ENCODE measurements at regions not wholly inside any gene's neighbourhood (a gene's known extent, or its start where the extent isn't known, plus 50 kb on each side); places are given as distances from the start of the nearest gene placed in this dataset.

DNA sequence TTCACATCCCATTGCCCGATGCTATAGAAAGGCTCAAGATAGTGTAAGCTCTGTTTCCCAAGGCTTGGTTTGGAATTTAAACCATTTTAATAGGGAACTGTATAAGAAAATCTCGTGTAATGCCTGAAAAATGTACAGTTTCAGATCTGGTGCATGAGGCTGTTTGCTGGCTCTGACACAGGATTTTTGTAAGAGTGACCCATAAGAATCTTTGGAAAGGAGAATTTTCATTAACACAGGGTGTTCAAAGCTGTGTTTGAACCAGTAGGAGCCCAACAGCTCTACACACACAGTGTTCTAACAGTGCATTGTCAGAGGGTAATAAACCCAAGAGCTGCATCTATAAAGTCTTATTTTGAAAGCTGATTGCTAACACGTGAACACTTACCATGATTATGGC lies 293.5 kb downstream of the PRL start:
- H3K4me3 ChIP-seq (ENCODE audit: low read depth, low read length) = no peak overlapping the region
- POLR2A ChIA-PET = interaction anchor here (1.1 kb wide), 1 partner anchor 57 kb away, joined by 3 read pairs; no protein-coding TSS in a partner anchor
- CTCF ChIA-PET = no interaction called here
- peak; percentile 74 for DNase-seq (ENCODE audit: low read depth, low spot score)
- TF ChIP-seq, protein P1, sequence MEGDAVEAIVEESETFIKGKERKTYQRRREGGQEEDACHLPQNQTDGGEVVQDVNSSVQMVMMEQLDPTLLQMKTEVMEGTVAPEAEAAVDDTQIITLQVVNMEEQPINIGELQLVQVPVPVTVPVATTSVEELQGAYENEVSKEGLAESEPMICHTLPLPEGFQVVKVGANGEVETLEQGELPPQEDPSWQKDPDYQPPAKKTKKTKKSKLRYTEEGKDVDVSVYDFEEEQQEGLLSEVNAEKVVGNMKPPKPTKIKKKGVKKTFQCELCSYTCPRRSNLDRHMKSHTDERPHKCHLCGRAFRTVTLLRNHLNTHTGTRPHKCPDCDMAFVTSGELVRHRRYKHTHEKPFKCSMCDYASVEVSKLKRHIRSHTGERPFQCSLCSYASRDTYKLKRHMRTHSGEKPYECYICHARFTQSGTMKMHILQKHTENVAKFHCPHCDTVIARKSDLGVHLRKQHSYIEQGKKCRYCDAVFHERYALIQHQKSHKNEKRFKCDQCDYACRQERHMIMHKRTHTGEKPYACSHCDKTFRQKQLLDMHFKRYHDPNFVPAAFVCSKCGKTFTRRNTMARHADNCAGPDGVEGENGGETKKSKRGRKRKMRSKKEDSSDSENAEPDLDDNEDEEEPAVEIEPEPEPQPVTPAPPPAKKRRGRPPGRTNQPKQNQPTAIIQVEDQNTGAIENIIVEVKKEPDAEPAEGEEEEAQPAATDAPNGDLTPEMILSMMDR (IDR thresholded peaks at IDR 0.05; ENCODE audit: insufficient read depth, low read length, missing control alignments) = no peak

DNA sequence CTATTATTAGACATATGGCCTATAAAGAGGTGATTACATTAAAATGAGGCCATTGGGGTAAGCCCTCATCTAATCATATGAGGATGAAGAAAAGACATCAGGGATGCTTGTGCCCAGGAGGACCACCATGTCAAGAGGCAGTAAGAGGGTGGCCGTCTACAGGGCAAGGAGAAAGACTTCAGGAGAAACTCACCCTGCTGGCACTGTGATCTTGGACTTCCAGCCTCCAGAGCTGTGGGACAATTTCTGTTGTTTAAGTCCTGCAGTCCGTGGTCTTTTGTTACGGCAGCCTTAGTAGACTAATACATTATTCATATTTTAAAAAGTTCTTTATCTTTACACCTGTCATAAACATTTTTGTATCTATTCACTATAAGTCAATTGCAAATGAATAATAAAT lies 290.0 kb downstream of the PRL start:
- ChIA-PET POLR2A (no interaction called here), CTCF (no interaction called here)
- TF ChIP-seq, protein P1 (IDR thresholded peaks at IDR 0.05; ENCODE audit: insufficient read depth, low read length, missing control alignments) = no peak
- no peak overlapping the region for H3K4me3 ChIP-seq (ENCODE audit: low read depth, low read length)
- DNase-seq (ENCODE audit: low read depth, low spot score) = no peak

DNA sequence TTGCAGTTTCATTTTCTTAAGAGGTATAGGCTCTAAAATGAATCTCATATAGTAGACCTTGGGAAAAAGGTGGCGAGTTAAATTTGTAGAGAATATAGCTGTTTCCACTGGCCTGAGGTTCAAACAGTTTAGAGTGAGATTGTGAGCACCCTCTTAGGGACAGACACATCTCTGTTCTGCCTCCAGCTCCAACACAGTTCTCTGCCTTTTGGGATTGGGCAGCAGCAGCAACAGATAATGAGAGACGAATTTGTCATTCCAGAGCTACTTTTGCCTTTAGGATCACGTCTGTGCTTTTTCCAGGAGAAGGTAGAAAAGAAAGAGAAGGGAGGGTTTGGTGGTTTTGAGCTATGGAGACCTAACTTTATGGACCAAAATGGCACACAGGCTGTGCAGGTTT lies 289.4 kb downstream of the PRL start:
- ChIA-PET CTCF (no interaction called here), POLR2A (no interaction called here)
- no peak overlapping the region for H3K4me3 ChIP-seq (ENCODE audit: low read depth, low read length)
- TF ChIP-seq, protein P1 (IDR thresholded peaks at IDR 0.05; ENCODE audit: insufficient read depth, low read length, missing control alignments) = no peak
- no peak for DNase-seq (ENCODE audit: low read depth, low spot score)

DNA sequence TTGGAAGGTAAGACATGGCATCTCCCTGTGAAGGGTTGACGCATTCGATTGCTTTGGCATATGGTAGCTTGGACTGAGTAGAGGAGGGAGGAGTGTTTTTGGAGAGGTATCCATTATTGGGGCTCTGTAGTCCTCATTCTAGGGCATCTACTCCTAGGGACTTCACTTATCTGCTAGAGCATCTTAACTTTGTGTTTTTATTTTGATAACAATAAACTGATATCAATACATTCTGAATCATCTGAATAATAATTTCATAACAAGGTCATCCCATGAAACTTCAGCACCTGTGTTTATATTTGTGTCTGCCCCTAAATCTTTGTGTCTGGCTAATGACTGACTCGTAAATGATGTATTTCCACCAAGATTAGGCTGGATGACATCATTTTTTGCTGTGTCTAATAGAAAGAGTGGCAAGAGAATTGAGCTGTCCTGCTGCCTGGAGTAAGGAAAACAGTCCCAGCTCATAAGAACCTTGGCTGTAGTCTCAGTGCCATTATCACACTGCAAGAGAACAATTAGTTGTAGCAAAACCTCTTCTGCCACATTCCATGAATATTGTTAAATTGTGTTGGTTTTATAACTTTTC lies 288.5 kb downstream of the PRL start:
- CTCF ChIA-PET = no interaction called here
- TF ChIP-seq, protein P1 (IDR thresholded peaks at IDR 0.05; ENCODE audit: insufficient read depth, low read length, missing control alignments) = no peak

DNA sequence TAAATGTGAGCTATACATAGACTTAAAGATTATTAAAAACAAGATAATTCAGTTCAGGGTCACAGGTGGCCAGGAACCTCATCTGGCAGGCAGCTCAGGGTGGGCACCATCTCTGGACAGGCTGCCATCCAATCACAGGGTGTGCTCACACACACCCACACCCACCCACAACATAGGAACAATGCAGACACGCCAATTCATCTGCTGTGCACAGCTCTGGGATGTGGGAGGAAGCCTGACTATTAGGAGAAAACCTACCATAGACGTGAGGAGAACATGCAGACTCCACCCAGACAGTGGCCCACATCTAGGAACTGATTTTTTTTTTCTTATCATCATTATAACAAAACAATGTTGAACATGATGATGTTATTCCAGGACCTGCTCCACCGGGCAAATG lies 286.7 kb downstream of the PRL start:
- TF ChIP-seq, protein P1 (IDR thresholded peaks at IDR 0.05; ENCODE audit: insufficient read depth, low read length, missing control alignments) = no peak

More for the DNA sequence above, 288.5 kb downstream of the PRL start:
- no peak overlapping the region for H3K4me3 ChIP-seq (ENCODE audit: low read depth, low read length)
- POLR2A ChIA-PET = no interaction called here
- no peak for DNase-seq (ENCODE audit: low read depth, low spot score)

DNA sequence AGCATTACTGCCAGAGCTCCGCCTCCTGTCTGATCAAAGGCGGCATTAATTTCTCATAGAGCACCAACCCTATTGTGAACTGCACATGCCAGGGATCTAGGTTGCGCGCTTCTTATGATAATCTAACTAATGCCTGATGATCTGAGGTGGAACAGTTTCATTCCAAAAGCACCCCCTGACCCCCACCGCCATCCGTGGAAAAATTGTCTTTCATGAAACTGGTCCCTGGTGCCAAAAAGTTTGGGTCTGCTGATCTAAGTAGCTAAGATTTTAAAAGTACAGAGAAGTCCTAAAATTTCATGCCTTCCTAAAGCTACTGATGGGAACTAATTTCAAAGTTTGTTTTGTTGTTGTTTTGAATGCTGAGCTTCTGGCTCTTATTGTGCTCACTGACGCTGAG lies 281.6 kb downstream of the PRL start:
- no peak overlapping the region for H3K4me3 ChIP-seq (ENCODE audit: low read depth, low read length)
- DNase-seq (ENCODE audit: low read depth, low spot score) = no peak
- ChIA-PET CTCF (no interaction called here), POLR2A (no interaction called here)
- TF ChIP-seq, protein P1 (IDR thresholded peaks at IDR 0.05; ENCODE audit: insufficient read depth, low read length, missing control alignments) = no peak

More for the DNA sequence above, 286.7 kb downstream of the PRL start:
- ChIA-PET POLR2A (no interaction called here), CTCF (interaction anchor here (0.6 kb wide), 1 partner anchor 879 kb away, joined by 3 read pairs; no protein-coding TSS in a partner anchor)
- DNase-seq (ENCODE audit: low read depth, low spot score) = no peak
- no peak overlapping the region for H3K4me3 ChIP-seq (ENCODE audit: low read depth, low read length)

Data from AG04449 (cell line).